Choroid plexus epithelial cell (primary cell): ENCODE measurements at regions not wholly inside any gene's neighbourhood (a gene's known extent, or its start where the extent isn't known, plus 50 kb on each side); places are given as distances from the start of the nearest gene placed in this dataset.

Source experiments
- DNase-seq: peaks from one replicate; pipeline ENCODE4 v3.0.0-alpha.2; 2010; ENCODE audit warnings: low read depth
- H3K4me3 ChIP-seq: 2 replicates; pipeline ENCODE4 v1.5.1; 2011; ENCODE audit warnings: low read depth, mild to moderate bottlenecking, control low read depth, low read length, moderate library complexity
- CTCF ChIP-seq: conservative IDR thresholded peaks from 2 replicates; pipeline ENCODE4 v1.5.1; 2011; ENCODE audit warnings: low read depth, mild to moderate bottlenecking, control low read depth, inconsistent platforms, low read length, moderate library complexity

DNA sequence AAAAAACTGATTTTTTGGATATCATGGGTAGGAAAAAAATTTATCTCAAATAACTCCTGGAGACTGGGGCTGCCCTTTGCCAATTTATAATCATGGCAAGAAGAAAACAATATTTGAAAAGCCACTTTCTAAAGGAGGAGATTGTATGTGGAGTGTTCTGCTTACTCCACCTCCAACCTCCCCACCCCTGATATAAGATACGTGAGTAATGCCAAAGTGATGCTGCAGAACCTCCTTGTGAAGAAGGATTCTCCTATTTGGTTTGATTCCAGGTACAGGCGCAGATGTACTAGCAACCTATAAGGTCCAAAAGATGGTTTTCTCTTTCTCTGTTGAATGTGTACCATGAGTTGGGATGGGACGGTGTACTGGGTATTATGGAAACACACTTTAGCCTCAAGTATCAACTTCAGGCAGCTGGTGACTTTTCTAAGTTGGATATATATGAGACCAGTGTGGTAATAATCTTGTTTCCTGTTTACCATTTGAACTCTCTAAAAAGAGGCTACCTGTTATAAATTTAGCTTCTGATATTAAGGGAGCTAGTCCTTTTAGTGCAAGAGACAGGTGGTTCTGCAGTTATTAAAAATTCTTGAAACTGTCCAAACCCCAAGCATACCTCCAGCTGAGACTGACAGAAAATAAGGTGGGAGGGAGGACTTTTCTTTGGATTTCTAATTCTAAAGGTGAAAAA is 724.0 kb upstream of the MIR17HG start:
- no peak overlapping the region for H3K4me3 ChIP-seq
- TF ChIP-seq CTCF, result no peak
- no peak for DNase-seq

GRCh38 chr13:90627813-90628212 is 719.7 kb upstream of the MIR17HG start:
- no peak for DNase-seq
- no peak for TF ChIP-seq CTCF
- no peak overlapping the region for H3K4me3 ChIP-seq

GRCh38 chr13:90628471-90628870 is 719.0 kb upstream of the MIR17HG start:
- no peak for DNase-seq
- no peak overlapping the region for H3K4me3 ChIP-seq
- no peak for TF ChIP-seq CTCF

GRCh38 chr13:90630716-90631115 is 716.8 kb upstream of the MIR17HG start:
- H3K4me3 ChIP-seq, result no peak overlapping the region
- DNase-seq, result no peak
- TF ChIP-seq CTCF, result no peak

GRCh38 chr13:90632184-90632583 is 715.3 kb upstream of the MIR17HG start:
- no peak for TF ChIP-seq CTCF
- no peak overlapping the region for H3K4me3 ChIP-seq
- no peak for DNase-seq

GRCh38 chr13:90633849-90634248 is 713.6 kb upstream of the MIR17HG start:
- TF ChIP-seq CTCF, result no peak
- no peak overlapping the region for H3K4me3 ChIP-seq
- no peak for DNase-seq

GRCh38 chr13:90640976-90641375 is 706.5 kb upstream of the MIR17HG start:
- no peak overlapping the region for H3K4me3 ChIP-seq
- peak; percentile 74 for DNase-seq
- TF ChIP-seq CTCF, result no peak
